IMR-90 (cell line): ENCODE measurements at regions not wholly inside any gene's neighbourhood (a gene's known extent, or its start where the extent isn't known, plus 50 kb on each side); places are given as distances from the start of the nearest gene placed in this dataset.

Experiments
- ATAC-seq: fragments of 200-7000 bp; cut with Tn5 transposase; 2 replicates; pipeline ENCODE4 v1.9.1; 2020; ENCODE audit warnings: low read depth, mild to moderate bottlenecking, moderate library complexity
- BruUV-seq: library from RNA; stranded (reverse); fragments of 400-500 nt; replicated peaks from 2 replicates; lab custom pipeline; 2021; lab: Mats Ljungman, UMichigan
- CTCF ChIA-PET: fragments of 300-600 bp; formaldehyde crosslinking; extraction: SDS; loops from one replicate; lab custom pipeline; 2021; ENCODE audit warnings: antibody characterized with exemption; lab: Yijun Ruan, JAX
- POLR2A ChIA-PET: fragments of 300-600 bp; sonication (Branson Sonifier 250); formaldehyde crosslinking; loops from one replicate; lab custom pipeline; 2022; ENCODE audit warnings: antibody characterized with exemption; ENCODE audit not compliant: unreplicated experiment; lab: Charles Lee
- DNase-seq: peaks from one replicate; pipeline ENCODE4 v3.0.0; 2013
- H2AFZ ChIP-seq: replicated peaks from 2 replicates; pipeline ENCODE3; 2013; ENCODE audit warnings: low read length, mild to moderate bottlenecking; ENCODE audit not compliant: poor library complexity
- H2AK5ac ChIP-seq: 2 replicates; pipeline ENCODE4 v1.6.1; 2013; ENCODE audit warnings: low read depth, low read length, inconsistent platforms
- H2AK9ac ChIP-seq: replicated peaks from 2 replicates; pipeline ENCODE3; 2013; ENCODE audit warnings: mild to moderate bottlenecking, low read depth, low read length, moderate library complexity; ENCODE audit not compliant: poor library complexity
- H2BK120ac ChIP-seq: 2 replicates; pipeline ENCODE4 v1.6.1; 2013; ENCODE audit warnings: low read depth, low read length, inconsistent platforms
- H2BK15ac ChIP-seq: 3 replicates; pipeline ENCODE4 v1.6.1; 2013; ENCODE audit warnings: low read depth, low read length, inconsistent platforms
- H2BK20ac ChIP-seq: 2 replicates; pipeline ENCODE4 v1.6.1; 2013; ENCODE audit warnings: low read depth, mild to moderate bottlenecking, inconsistent platforms, low read length, moderate library complexity
- H2BK5ac ChIP-seq: 2 replicates; pipeline ENCODE4 v1.6.1; 2013; ENCODE audit warnings: mild to moderate bottlenecking, low read depth, low read length, inconsistent platforms; ENCODE audit not compliant: poor library complexity, severe bottlenecking
- H3K14ac ChIP-seq: replicated peaks from 2 replicates; pipeline ENCODE4 v1.6.1; 2013; ENCODE audit warnings: low read depth, low read length, inconsistent platforms
- H3K18ac ChIP-seq: 2 replicates; pipeline ENCODE4 v1.6.1; 2013; ENCODE audit warnings: low read depth, low read length, control low read depth
- H3K23ac ChIP-seq: 2 replicates; pipeline ENCODE4 v1.6.1; 2013; ENCODE audit warnings: low read depth, low read length, inconsistent platforms
- H3K27ac ChIP-seq: 2 replicates; pipeline ENCODE4 v1.5.1; 2013; ENCODE audit warnings: mild to moderate bottlenecking, control low read depth, low read length; ENCODE audit not compliant: insufficient read depth
- H3K27me3 ChIP-seq: 2 replicates; pipeline ENCODE4 v1.6.1; 2013; ENCODE audit warnings: low read length; ENCODE audit not compliant: control insufficient read depth, insufficient read depth
- H3K36me3 ChIP-seq: 2 replicates; pipeline ENCODE4 v1.6.1; 2013; ENCODE audit warnings: low read length, mixed read lengths; ENCODE audit not compliant: control insufficient read depth, insufficient read depth
- H3K4ac ChIP-seq: 2 replicates; pipeline ENCODE4 v1.6.1; 2013; ENCODE audit warnings: low read depth, low read length, inconsistent platforms
- H3K4me1 ChIP-seq: 2 replicates; pipeline ENCODE4 v1.6.1; 2013; ENCODE audit warnings: low read length, mixed read lengths; ENCODE audit not compliant: control insufficient read depth, insufficient read depth
- H3K4me2 ChIP-seq: 2 replicates; pipeline ENCODE4 v1.6.1; 2013; ENCODE audit warnings: low read depth, mild to moderate bottlenecking, control low read depth, low read length, moderate library complexity
- H3K4me3 ChIP-seq: 2 replicates; pipeline ENCODE4 v1.5.1; 2013; ENCODE audit warnings: low read depth, mild to moderate bottlenecking, control low read depth, low read length, moderate library complexity; ENCODE audit not compliant: insufficient read depth
- H3K56ac ChIP-seq: 2 replicates; pipeline ENCODE4 v1.6.1; 2013; ENCODE audit warnings: low read length, inconsistent platforms; ENCODE audit not compliant: insufficient read depth; ENCODE audit errors: extremely low read depth
- H3K79me1 ChIP-seq, 2 experiments: 2 replicates each; pipeline ENCODE4 v1.6.1; 2013; ENCODE audit warnings: low read length in 2 of 2, inconsistent platforms in 1 of 2, low read depth in 1 of 2
- H3K9ac ChIP-seq: 2 replicates; pipeline ENCODE4 v1.6.1; 2013; ENCODE audit warnings: low read depth, low read length, control low read depth
- H3K9me1 ChIP-seq: 2 replicates; pipeline ENCODE4 v1.6.1; 2013; ENCODE audit warnings: low read length, inconsistent platforms; ENCODE audit not compliant: insufficient read depth
- H3K9me3 ChIP-seq: 2 replicates; pipeline ENCODE4 v1.6.1; 2013; ENCODE audit warnings: low read length; ENCODE audit not compliant: control insufficient read depth, insufficient read depth
- H4K20me1 ChIP-seq: 2 replicates; pipeline ENCODE4 v1.6.1; 2013; ENCODE audit warnings: low read length, inconsistent platforms; ENCODE audit not compliant: insufficient read depth
- H4K5ac ChIP-seq: 2 replicates; pipeline ENCODE4 v1.6.1; 2013; ENCODE audit warnings: mild to moderate bottlenecking, low read depth, low read length, control low read depth
- H4K8ac ChIP-seq, 2 experiments: 2 replicates each; pipeline ENCODE4 v1.6.1; 2013; ENCODE audit warnings: low read depth in 2 of 2, low read length in 2 of 2, control low read depth in 1 of 2, inconsistent platforms in 1 of 2
- H4K91ac ChIP-seq: 2 replicates; pipeline ENCODE4 v1.6.1; 2013; ENCODE audit warnings: low read depth, low read length, inconsistent platforms; ENCODE audit not compliant: insufficient read depth
- BHLHE40 ChIP-seq: fragments of 150-350 bp; IDR thresholded peaks from 2 replicates; pipeline ENCODE4 v1.6.1; 2016; ENCODE audit warnings: mild to moderate bottlenecking, low read depth, low read length
- WGBS, 2 experiments: methylation state at CpG; one replicate each; pipeline versions ENCODE4 v1.1.5 to v1.1.7; 2013; ENCODE audit warnings: missing lambda C conversion rate in 2 of 2; ENCODE audit not compliant: insufficient read length in 1 of 2; ENCODE audit errors: extremely low coverage in 2 of 2; 5-methylcytosine and 5-hydroxymethylcytosine counted together
- dilution Hi-C: fragments of 300-500 bp; cut with HindIII; formaldehyde crosslinking; loops from one replicate; pipeline ENCODE4 v1.14.3; 2018; ENCODE audit warnings: low sequenced_read_pairs; ENCODE audit not compliant: unreplicated experiment
- in situ Hi-C: fragments of 300-500 bp; cut with MboI; formaldehyde crosslinking; loops from 3 replicates; pipeline ENCODE4 v1.14.3; 2019; ENCODE audit warnings: low sequenced_read_pairs, inconsistent platforms, mixed read lengths
- intact Hi-C: fragments of 100-400 bp; cut with micrococcal nuclease; formaldehyde crosslinking; loops from 2 replicates; pipeline ENCODE4 v1.10.0; 2022

DNA sequence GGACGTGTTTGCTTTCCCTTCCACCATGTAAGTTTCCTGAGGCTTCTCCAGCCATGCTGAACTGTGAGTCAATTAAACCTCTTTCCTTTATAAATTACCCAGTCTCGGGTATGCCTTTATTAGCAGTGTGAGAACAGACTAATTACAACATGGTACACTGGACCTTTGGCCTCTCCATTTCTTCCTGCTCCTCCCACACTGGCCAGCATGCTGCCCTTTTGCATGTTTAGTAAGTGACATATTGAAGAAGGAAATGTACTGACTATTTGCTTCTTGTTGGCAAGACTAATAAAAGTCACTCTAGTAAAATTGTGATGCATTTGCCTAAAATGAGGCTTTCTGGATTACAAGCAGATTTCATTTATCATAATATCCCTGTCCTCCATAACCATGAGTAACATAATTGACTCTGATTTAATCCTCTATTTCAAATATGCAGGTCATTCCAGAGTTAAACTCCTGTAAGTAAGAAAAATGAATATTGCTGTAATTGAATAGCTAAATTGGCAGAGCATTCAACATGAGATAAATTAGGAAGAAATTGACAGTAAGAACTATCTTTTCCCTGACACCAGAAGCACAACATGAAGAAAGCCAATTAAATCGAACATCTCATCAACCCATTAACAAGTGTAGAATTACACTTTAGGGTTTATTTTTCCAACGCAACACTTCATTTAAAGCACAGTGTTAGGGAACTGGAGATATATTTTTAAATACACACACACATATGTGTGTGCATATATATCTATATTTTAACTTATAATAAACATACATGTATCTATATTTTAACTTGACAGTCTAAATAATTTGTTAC is 427.8 kb upstream of the ZP4 start:
- Histone ChIP-seq H3K4ac (no peak overlapping the region), H3K14ac (no peak overlapping the region), H2AFZ (no peak overlapping the region), H3K4me2 (no peak overlapping the region), H3K9me1 (no peaks in the 10 kb centered on the region), H4K91ac (no peak overlapping the region), H2AK9ac (no peak overlapping the region), H3K9me3 (peaks cover 5% of the 10 kb centered on the region; the same call in 1 of the 2 replicates), H3K27me3 (no peaks in the 10 kb centered on the region), H2BK15ac (no peak overlapping the region), H4K8ac (no peak overlapping the region), H3K4me3 (no peak overlapping the region), H3K9ac (no peak overlapping the region), H3K79me1 (no peaks in the 10 kb centered on the region), H4K20me1 (no peaks in the 10 kb centered on the region), H2BK5ac (no peak overlapping the region), H2BK120ac (no peak overlapping the region), H3K18ac (no peak overlapping the region), H3K4me1 (no peaks in the 10 kb centered on the region), H3K27ac (no peak overlapping the region), H2AK5ac (no peak overlapping the region), H3K23ac (no peak overlapping the region), H4K5ac (no peak overlapping the region), H3K56ac (no peak overlapping the region), H2BK20ac (no peak overlapping the region), H3K36me3 (no peaks in the 10 kb centered on the region)
- no peak for TF ChIP-seq BHLHE40
- no peak for DNase-seq
- CTCF ChIA-PET = no interaction called here
- WGBS, 2 experiments = no CpG with 5 or more reads among the region's 4 CpGs
- no TSS peak for BruUV-seq
- ATAC-seq = no peak
- intact Hi-C loops = no loop called here
- dilution Hi-C loops = no loop called here
- in situ Hi-C loops = no loop called here
- POLR2A ChIA-PET = no interaction called here
